SIG-M5 treated with dmso at 0.1 percent for 504 hours (cell line): ENCODE measurements at regions not wholly inside any gene's neighbourhood (a gene's known extent, or its start where the extent isn't known, plus 50 kb on each side); places are given as distances from the start of the nearest gene placed in this dataset.
"Not testable (repeated sequence)": the region's sequence is repeated elsewhere in the genome, so short reads cannot be mapped to it uniquely, and the experiment has no call there.

Experiments
- DNase-seq: peaks from one replicate; lab custom pipeline; 2025; ENCODE audit not compliant: unreplicated experiment; lab: John Stamatoyannopoulos, UW

- no peak for DNase-seq
Measured at GRCh38 chr5:19247302-19247701, 740.7 kb downstream of the CDH18 start.

- DNase-seq = peak; percentile 3
Measured at GRCh38 chr5:19256036-19256435, 732.0 kb downstream of the CDH18 start.

- no peak for DNase-seq
Measured at GRCh38 chr5:19258686-19259085, 729.3 kb downstream of the CDH18 start.

GRCh38 chr5:19261879-19262278 lies 726.1 kb downstream of the CDH18 start:
- no peak for DNase-seq

- DNase-seq = no peak
Measured at GRCh38 chr5:19264821-19265220, 723.2 kb downstream of the CDH18 start.

- no peak for DNase-seq
Measured at GRCh38 chr5:19266791-19267190, 721.2 kb downstream of the CDH18 start.

- no peak for DNase-seq
Measured at GRCh38 chr5:19270153-19270552, 717.8 kb downstream of the CDH18 start.

- DNase-seq = no peak
Measured at GRCh38 chr5:19274578-19274977, 713.4 kb downstream of the CDH18 start.

- DNase-seq = no peak
Measured at GRCh38 chr5:19285286-19285685, 702.7 kb downstream of the CDH18 start.

GRCh38 chr5:19287548-19288277 lies 700.3 kb downstream of the CDH18 start:
- DNase-seq = not testable (repeated sequence)

GRCh38 chr5:19288311-19288710 lies 699.7 kb downstream of the CDH18 start:
- not testable (repeated sequence) for DNase-seq

GRCh38 chr5:19297934-19298333 lies 690.1 kb downstream of the CDH18 start:
- no peak for DNase-seq

- no peak for DNase-seq
Measured at GRCh38 chr5:19301271-19301670, 686.7 kb downstream of the CDH18 start.

- DNase-seq = peak; percentile 39
Measured at GRCh38 chr5:19314840-19315239, 673.2 kb downstream of the CDH18 start.

GRCh38 chr5:19319252-19319651 lies 668.7 kb downstream of the CDH18 start:
- DNase-seq = no peak

GRCh38 chr5:19322716-19323485 lies 665.1 kb downstream of the CDH18 start:
- peak; percentile 51 for DNase-seq

- no peak for DNase-seq
Measured at GRCh38 chr5:19334278-19334677, 653.7 kb downstream of the CDH18 start.

GRCh38 chr5:19342942-19343341 lies 645.1 kb downstream of the CDH18 start:
- DNase-seq = no peak

- no peak for DNase-seq
Measured at GRCh38 chr5:19352120-19352519, 635.9 kb downstream of the CDH18 start.

- no peak for DNase-seq
Measured at GRCh38 chr5:19369048-19369447, 619.0 kb downstream of the CDH18 start.

GRCh38 chr5:19369561-19369960 lies 618.4 kb downstream of the CDH18 start:
- no peak for DNase-seq

- DNase-seq = no peak
Measured at GRCh38 chr5:19370655-19371386, 617.2 kb downstream of the CDH18 start.
